ENCODE measurements at regions not wholly inside any gene's neighbourhood (a gene's known extent, or its start where the extent isn't known, plus 50 kb on each side); places are given as distances from the start of the nearest gene placed in this dataset.

- DNase-seq (ENCODE audit: low read depth), result no peak
These were observed 123.1 kb upstream of the PITRM1 start for GRCh38 chr10:3295582-3296151.

GRCh38 chr10:3294919-3295581 lies 122.5 kb upstream of the PITRM1 start:
- DNase-seq (ENCODE audit: low read depth), result no peak

- no peak for DNase-seq (ENCODE audit: low read depth)
These were observed 121.2 kb upstream of the PITRM1 start for GRCh38 chr10:3293581-3294431.

- no peak for DNase-seq (ENCODE audit: low read depth)
These were observed 120.1 kb upstream of the PITRM1 start for GRCh38 chr10:3292636-3293035.

GRCh38 chr10:3290550-3290949 lies 118.0 kb upstream of the PITRM1 start:
- DNase-seq (ENCODE audit: low read depth), result no peak

GRCh38 chr10:3287572-3288445 lies 115.2 kb upstream of the PITRM1 start:
- no peak for DNase-seq (ENCODE audit: low read depth)

GRCh38 chr10:3282674-3283017 lies 110.1 kb upstream of the PITRM1 start:
- no peak for DNase-seq (ENCODE audit: low read depth)

GRCh38 chr10:3281941-3282673 lies 109.5 kb upstream of the PITRM1 start:
- no peak for DNase-seq (ENCODE audit: low read depth)

- no peak for DNase-seq (ENCODE audit: low read depth)
These were observed 106.2 kb upstream of the PITRM1 start for GRCh38 chr10:3278771-3279170.

- DNase-seq (ENCODE audit: low read depth), result no peak
These were observed 105.0 kb upstream of the PITRM1 start for GRCh38 chr10:3277566-3277965.

- DNase-seq (ENCODE audit: low read depth), result no peak
These were observed 101.8 kb upstream of the PITRM1 start for GRCh38 chr10:3274414-3274813.

- no peak for DNase-seq (ENCODE audit: low read depth)
These were observed 101.4 kb upstream of the PITRM1 start for GRCh38 chr10:3273966-3274365.

- DNase-seq (ENCODE audit: low read depth), result no peak
These were observed 99.7 kb upstream of the PITRM1 start for GRCh38 chr10:3272300-3272699.

- no peak for DNase-seq (ENCODE audit: low read depth)
These were observed 99.0 kb upstream of the PITRM1 start for GRCh38 chr10:3271354-3272115.

GRCh38 chr10:3270577-3271316 lies 98.2 kb upstream of the PITRM1 start:
- DNase-seq (ENCODE audit: low read depth), result no peak

- no peak for DNase-seq (ENCODE audit: low read depth)
These were observed 95.4 kb upstream of the PITRM1 start for GRCh38 chr10:3268025-3268424.

GRCh38 chr10:3265088-3265487 lies 92.5 kb upstream of the PITRM1 start:
- DNase-seq (ENCODE audit: low read depth), result no peak

- DNase-seq (ENCODE audit: low read depth), result no peak
These were observed 91.7 kb upstream of the PITRM1 start for GRCh38 chr10:3264161-3264761.

GRCh38 chr10:3263747-3264146 lies 91.2 kb upstream of the PITRM1 start:
- DNase-seq (ENCODE audit: low read depth), result no peak

- DNase-seq (ENCODE audit: low read depth), result no peak
These were observed 90.5 kb upstream of the PITRM1 start for GRCh38 chr10:3263082-3263481.
